H1 (cell line): ENCODE measurements at regions not wholly inside any gene's neighbourhood (a gene's known extent, or its start where the extent isn't known, plus 50 kb on each side); places are given as distances from the start of the nearest gene placed in this dataset.

Source experiments
- BACH1 ChIP-seq: IDR thresholded peaks from 2 replicates; pipeline ENCODE4 v1.6.1; 2012; ENCODE audit warnings: low read length, improper control_type of control experiment
- CBX5 ChIP-seq: fragments of 300-800, 300-1000 bp; sonication (generic); IDR thresholded peaks from 2 replicates; pipeline ENCODE4 v1.7.1; 2016; ENCODE audit warnings: antibody characterized with exemption, low read length, low read depth
- HDAC2 ChIP-seq, 2 experiments: fragments of 300-600 bp in 1 of 2; sonication (generic) in 1 of 2; IDR thresholded peaks; 2 replicates each; pipeline ENCODE4 v1.6.1; 2011 to 2012; ENCODE audit warnings: low read depth in 2 of 2, low read length in 2 of 2, mild to moderate bottlenecking in 2 of 2, moderate library complexity in 2 of 2, borderline replicate concordance in 1 of 2, inconsistent platforms in 1 of 2
- KDM1A ChIP-seq: fragments of 200-600, 300-600 bp; sonication (generic); IDR thresholded peaks from 2 replicates; pipeline ENCODE4 v1.7.1; 2016; ENCODE audit warnings: mild to moderate bottlenecking, low read length, borderline replicate concordance
- KDM5A ChIP-seq: fragments of 200-600 bp; IDR thresholded peaks from 2 replicates; pipeline ENCODE4 v1.7.1; 2012; ENCODE audit warnings: mild to moderate bottlenecking, low read length, inconsistent platforms, mixed read lengths
- SIRT6 ChIP-seq: IDR thresholded peaks from one replicate; pipeline ENCODE4 v1.7.1; 2012; ENCODE audit warnings: low read length, inconsistent platforms
- TAF7 ChIP-seq: optimal IDR thresholded peaks from 2 replicates; pipeline ENCODE3; 2011; ENCODE audit warnings: low read depth, mild to moderate bottlenecking, inconsistent platforms, low read length, moderate library complexity, borderline replicate concordance

DNA sequence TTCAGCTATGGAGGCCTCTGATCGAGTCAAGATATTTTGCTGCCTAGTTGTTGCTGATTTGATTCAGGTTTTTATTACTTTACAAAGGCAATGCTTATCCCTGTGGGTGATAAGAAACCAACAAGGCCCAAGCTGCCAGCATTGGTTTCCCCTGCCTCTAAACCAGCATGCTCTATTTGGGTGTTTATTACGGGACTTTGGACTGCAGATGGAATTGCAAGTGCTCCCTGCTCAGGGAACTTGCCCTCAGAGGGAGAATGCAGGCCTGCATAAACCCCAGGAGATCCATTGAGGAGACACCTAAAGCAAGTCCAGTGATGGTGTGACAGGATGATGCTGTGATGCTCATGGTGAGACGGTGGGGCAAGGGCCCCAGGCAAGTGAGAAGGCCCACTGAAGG is 172.1 kb downstream of the VAPA start (continued):
- TF ChIP-seq HDAC2 (IDR thresholded peaks at IDR 0.05; ENCODE audit: borderline replicate concordance in 1 of 2, low read depth in 2 of 2, low read length in 2 of 2) (no peak), BACH1 (no peak), SIRT6 (no peak), TAF7 (no peak), CBX5 (no peak), KDM5A (no peak), KDM1A (no peak)
- TF ChIP-seq, all 59 proteins: peak for 0
